ENCODE measurements at regions not wholly inside any gene's neighbourhood (a gene's known extent, or its start where the extent isn't known, plus 50 kb on each side); places are given as distances from the start of the nearest gene placed in this dataset.

DNA sequence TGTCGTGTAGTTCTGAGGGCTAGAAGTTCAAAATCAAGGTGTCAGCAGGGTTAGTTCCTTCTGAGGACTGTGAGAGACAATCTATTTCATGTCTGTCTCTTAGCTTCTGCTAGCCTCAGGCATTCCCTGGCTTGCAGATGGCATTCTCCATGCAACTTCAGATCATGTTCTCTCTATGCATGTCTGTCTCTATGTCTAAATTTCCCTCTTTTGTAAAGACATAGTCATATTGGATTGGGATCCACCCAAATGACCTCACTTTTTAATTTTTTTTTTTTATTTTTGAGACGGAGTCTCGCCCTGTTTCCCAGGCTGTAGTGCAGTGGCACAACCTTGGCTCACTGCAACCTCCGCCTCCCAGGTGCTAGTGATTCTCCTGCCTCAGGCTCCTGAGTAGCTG is 104.6 kb downstream of the RAP2B start:
- TF ChIP-seq, protein P1, sequence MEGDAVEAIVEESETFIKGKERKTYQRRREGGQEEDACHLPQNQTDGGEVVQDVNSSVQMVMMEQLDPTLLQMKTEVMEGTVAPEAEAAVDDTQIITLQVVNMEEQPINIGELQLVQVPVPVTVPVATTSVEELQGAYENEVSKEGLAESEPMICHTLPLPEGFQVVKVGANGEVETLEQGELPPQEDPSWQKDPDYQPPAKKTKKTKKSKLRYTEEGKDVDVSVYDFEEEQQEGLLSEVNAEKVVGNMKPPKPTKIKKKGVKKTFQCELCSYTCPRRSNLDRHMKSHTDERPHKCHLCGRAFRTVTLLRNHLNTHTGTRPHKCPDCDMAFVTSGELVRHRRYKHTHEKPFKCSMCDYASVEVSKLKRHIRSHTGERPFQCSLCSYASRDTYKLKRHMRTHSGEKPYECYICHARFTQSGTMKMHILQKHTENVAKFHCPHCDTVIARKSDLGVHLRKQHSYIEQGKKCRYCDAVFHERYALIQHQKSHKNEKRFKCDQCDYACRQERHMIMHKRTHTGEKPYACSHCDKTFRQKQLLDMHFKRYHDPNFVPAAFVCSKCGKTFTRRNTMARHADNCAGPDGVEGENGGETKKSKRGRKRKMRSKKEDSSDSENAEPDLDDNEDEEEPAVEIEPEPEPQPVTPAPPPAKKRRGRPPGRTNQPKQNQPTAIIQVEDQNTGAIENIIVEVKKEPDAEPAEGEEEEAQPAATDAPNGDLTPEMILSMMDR (IDR thresholded peaks at IDR 0.05; ENCODE audit: borderline replicate concordance, extremely low read depth, low read length, poor library complexity, severe bottlenecking), result no peak
- no peak for TF ChIP-seq EZH2 (IDR thresholded peaks at IDR 0.05; ENCODE audit: borderline replicate concordance, low read depth, low read length, severe bottlenecking)
